ENCODE measurements at regions not wholly inside any gene's neighbourhood (a gene's known extent, or its start where the extent isn't known, plus 50 kb on each side); places are given as distances from the start of the nearest gene placed in this dataset.
"Not testable (repeated sequence)": the region's sequence is repeated elsewhere in the genome, so short reads cannot be mapped to it uniquely, and the experiment has no call there.

GRCh38 chr16:16933861-16934260, 536.9 kb downstream of the XYLT1 start:
- no peak overlapping the region for H3K4me3 ChIP-seq (replicated peaks in 1 of 2; ENCODE audit: low read depth in 2 of 2, low read length in 2 of 2)
- no peak for TF ChIP-seq CTCF (IDR thresholded peaks at IDR 0.05; ENCODE audit: low read depth, low read length)
- no peak for DNase-seq (ENCODE audit: low read depth in 2 of 2)

GRCh38 chr16:16934660-16935059, 536.1 kb downstream of the XYLT1 start:
- H3K4me3 ChIP-seq (replicated peaks in 1 of 2; ENCODE audit: low read depth in 2 of 2, low read length in 2 of 2), result no peak overlapping the region
- TF ChIP-seq CTCF (IDR thresholded peaks at IDR 0.05; ENCODE audit: low read depth, low read length), result no peak
- DNase-seq (ENCODE audit: low read depth in 2 of 2), result no peak

GRCh38 chr16:16935909-16936308, 534.9 kb downstream of the XYLT1 start:
- not testable (repeated sequence) for DNase-seq (ENCODE audit: low read depth in 2 of 2); H3K4me3 ChIP-seq (replicated peaks in 1 of 2; ENCODE audit: low read depth in 2 of 2, low read length in 2 of 2)

DNA sequence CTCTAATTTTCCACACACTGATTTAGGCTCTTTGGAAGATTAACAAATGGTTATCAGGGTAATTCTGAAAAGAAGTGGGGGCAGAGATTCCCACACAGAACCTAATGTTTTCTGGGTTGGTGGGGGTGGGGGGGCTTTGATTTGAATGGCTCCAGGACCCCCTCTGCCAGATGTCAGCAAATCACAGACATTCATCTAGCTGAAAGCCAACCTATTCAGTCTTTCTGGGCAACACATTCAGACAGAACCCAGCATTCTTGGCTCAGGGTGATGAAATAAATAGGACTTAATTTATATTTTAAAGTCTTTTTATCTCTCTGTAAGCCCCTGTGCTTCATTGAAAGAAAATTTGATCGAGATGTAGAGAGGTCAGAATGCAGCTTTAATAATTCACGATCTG, 533.2 kb downstream of the XYLT1 start:
- DNase-seq (ENCODE audit: low read depth in 2 of 2), result no peak

DNA sequence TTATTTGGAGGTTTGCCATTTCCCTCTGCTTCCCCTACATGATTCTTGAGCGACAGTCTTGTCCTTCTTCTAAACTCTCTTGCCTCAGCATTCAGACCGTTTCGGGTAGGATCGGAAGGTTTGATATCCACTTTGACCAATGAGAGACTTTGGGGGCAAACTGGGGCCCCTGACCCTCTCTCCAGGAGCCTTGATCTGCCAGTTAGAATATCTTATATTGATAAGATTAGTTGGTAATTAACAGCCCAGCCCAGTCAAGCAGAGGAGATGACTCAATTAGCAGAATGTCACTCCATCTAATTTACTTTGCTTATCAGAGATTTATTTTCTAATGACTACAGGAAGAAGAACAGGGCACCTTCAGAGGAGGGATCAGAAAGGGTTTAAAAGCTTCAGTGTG, 532.8 kb downstream of the XYLT1 start:
- no peak for TF ChIP-seq CTCF (IDR thresholded peaks at IDR 0.05; ENCODE audit: low read depth, low read length)
- no peak for DNase-seq (ENCODE audit: low read depth in 2 of 2)

More for the DNA sequence above, 533.2 kb downstream of the XYLT1 start:
- H3K4me3 ChIP-seq (replicated peaks in 1 of 2; ENCODE audit: low read depth in 2 of 2, low read length in 2 of 2), result no peak overlapping the region
- no peak for TF ChIP-seq CTCF (IDR thresholded peaks at IDR 0.05; ENCODE audit: low read depth, low read length)

DNA sequence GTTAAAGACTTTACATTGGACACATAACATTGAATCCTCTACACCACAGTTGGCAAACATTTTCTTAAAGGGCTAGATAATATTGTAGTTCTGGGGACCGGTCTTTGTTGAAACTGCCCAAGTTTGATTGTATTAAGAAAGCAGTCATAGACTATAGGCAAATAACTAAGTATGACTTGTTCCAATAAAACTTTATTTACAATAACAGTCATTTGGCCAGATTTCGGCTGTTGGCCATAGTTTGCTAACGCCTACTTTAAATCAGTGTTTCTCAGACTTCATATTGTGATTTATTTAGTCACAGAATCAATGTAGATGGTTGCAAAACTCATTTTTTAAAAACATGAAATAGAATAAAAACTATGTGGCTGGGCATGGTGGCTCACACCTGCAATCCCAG, 531.8 kb downstream of the XYLT1 start:
- no peak for DNase-seq (ENCODE audit: low read depth in 2 of 2)
- no peak for TF ChIP-seq CTCF (IDR thresholded peaks at IDR 0.05; ENCODE audit: low read depth, low read length)
- H3K4me3 ChIP-seq (replicated peaks in 1 of 2; ENCODE audit: low read depth in 2 of 2, low read length in 2 of 2), result no peak overlapping the region

More for the DNA sequence above, 532.8 kb downstream of the XYLT1 start:
- no peak overlapping the region for H3K4me3 ChIP-seq (replicated peaks in 1 of 2; ENCODE audit: low read depth in 2 of 2, low read length in 2 of 2)

DNA sequence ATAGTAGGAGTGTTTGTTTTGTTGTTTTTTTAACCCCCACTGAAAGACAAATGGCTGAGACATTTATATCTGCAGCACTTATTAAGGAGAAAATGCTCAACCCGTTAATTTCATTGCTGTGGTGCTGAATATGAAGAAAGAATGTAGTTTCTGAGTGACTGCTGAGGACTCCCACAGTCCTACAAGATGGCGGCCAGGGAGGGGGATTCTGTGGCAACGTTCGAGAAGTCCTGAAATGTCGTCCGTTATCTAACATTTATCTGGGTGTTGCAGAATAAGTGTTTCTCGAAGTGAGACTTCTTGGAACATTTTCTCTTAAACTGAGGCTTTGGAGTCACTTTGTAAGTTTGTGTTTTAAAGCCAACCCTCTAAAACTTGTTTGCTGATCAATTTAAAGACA, 530.4 kb downstream of the XYLT1 start:
- no peak for TF ChIP-seq CTCF (IDR thresholded peaks at IDR 0.05; ENCODE audit: low read depth, low read length)
- DNase-seq (ENCODE audit: low read depth in 2 of 2), result no peak
- no peak overlapping the region for H3K4me3 ChIP-seq (replicated peaks in 1 of 2; ENCODE audit: low read depth in 2 of 2, low read length in 2 of 2)

DNA sequence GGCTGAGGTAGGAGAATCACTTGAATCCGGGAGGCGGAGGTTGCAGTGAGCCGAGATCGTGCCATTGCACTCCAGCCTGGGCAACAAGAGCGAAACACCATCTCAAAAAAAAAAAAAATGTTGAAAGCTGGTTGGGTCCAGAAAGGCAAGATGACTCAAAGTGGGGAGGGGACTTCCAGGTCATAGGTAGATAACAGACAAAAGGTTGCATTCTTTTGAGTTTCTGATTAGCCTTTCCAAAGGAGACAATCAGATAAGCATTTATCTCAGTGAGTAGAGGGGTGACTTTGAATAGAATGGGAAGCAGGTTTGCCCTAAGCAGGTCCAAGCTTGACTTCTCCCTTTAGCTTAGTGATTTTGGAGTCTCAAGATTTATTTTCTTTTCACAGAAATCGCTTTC, 527.9 kb downstream of the XYLT1 start:
- DNase-seq (ENCODE audit: low read depth in 2 of 2); H3K4me3 ChIP-seq (replicated peaks in 1 of 2; ENCODE audit: low read depth in 2 of 2, low read length in 2 of 2): not testable (repeated sequence)
